K562 (cell line): ENCODE measurements at regions not wholly inside any gene's neighbourhood (a gene's known extent, or its start where the extent isn't known, plus 50 kb on each side); places are given as distances from the start of the nearest gene placed in this dataset.

Experiments used
- ETV6 ChIP-seq, 3 experiments: fragments of 150-350 bp in 1 of 3; sonication (generic) in 1 of 3; formaldehyde crosslinking in 1 of 3; IDR thresholded peaks; 2 replicates each; pipeline versions ENCODE4 v1.6.1 to v1.8.0; 2014 to 2022; ENCODE audit warnings: borderline replicate concordance in 2 of 3, low read depth in 2 of 3, antibody characterized with exemption in 1 of 3, low read length in 1 of 3, mild to moderate bottlenecking in 1 of 3, missing genetic modification reagents in 1 of 3
- KLF10 ChIP-seq: fragments of 250-450 bp; sonication (Bioruptor Pico); IDR thresholded peaks from 2 replicates; pipeline ENCODE4 v1.6.1; 2021; ENCODE audit warnings: matching md5 sums
- KLF6 ChIP-seq: fragments of 250-450 bp; sonication (Bioruptor Pico); IDR thresholded peaks from 2 replicates; pipeline ENCODE4 v1.4.0; 2020; ENCODE audit warnings: mild to moderate bottlenecking, moderate library complexity, borderline replicate concordance
- MIER1 ChIP-seq: fragments of 450-650 bp; IDR thresholded peaks from 2 replicates; pipeline ENCODE4 v1.6.1; 2016; ENCODE audit warnings: antibody characterized with exemption, mild to moderate bottlenecking, low read depth
- NCOR1 ChIP-seq: fragments of 450-650 bp; IDR thresholded peaks from 2 replicates; pipeline ENCODE4 v1.6.1; 2016; ENCODE audit warnings: mild to moderate bottlenecking, moderate library complexity
- RCOR1 ChIP-seq, 2 experiments: IDR thresholded peaks; 2 replicates each; pipeline ENCODE4 v1.6.1; 2012; ENCODE audit warnings: low read depth in 2 of 2, low read length in 2 of 2, borderline replicate concordance in 1 of 2, improper control_type of control experiment in 1 of 2
- ZFP1 ChIP-seq: fragments of 450-650 bp; formaldehyde crosslinking; IDR thresholded peaks from 2 replicates; pipeline ENCODE4 v1.4.0; 2020; ENCODE audit warnings: mild to moderate bottlenecking, mixed read lengths
- ZNF274 ChIP-seq: IDR thresholded peaks from 2 replicates; pipeline ENCODE4 v1.6.1; 2011; ENCODE audit warnings: low read depth, mild to moderate bottlenecking, low read length, moderate library complexity, borderline replicate concordance
- TF ChIP-seq, protein P1 (sequence below): sonication (generic); formaldehyde crosslinking; IDR thresholded peaks from 2 replicates; pipeline ENCODE4 v1.8.0; 2022; ENCODE audit warnings: mild to moderate bottlenecking, missing genetic modification reagents, borderline replicate concordance

DNA sequence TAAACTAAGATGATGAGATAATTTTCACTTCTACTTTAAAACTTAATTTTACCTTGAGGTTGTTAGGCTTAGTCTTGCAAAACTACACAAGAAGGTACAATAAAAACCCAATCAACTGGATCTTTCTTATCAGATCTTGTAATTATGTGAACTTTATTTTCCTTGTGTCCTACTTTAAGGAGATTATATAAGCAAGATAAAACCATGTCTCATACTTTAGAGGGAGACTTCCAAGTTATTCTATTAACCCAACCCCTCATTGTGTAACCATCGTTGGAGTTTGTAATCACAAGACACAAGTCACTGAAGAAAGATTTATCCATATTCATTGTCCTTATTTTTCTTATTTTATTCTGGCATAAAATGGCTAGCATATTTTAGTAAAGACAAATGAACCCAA, 165.6 kb downstream of the SERPINI1 start:
- TF ChIP-seq RCOR1 (IDR thresholded peaks at IDR 0.05; ENCODE audit: borderline replicate concordance in 1 of 2, low read depth in 2 of 2, low read length in 2 of 2) (no peak), ZFP1 (CRISPR knock-in tag) (no peak), KLF6 (CRISPR knock-in tag) (no peak), KLF10 (CRISPR knock-in tag) (no peak), NCOR1 (no peak), MIER1 (no peak), ZNF274 (no peak), ETV6 (IDR thresholded peaks at IDR 0.05; ENCODE audit: borderline replicate concordance in 1 of 2, low read depth in 2 of 2, low read length in 1 of 2) (no peak), ETV6 (CRISPR knock-in tag; IDR thresholded peaks at IDR 0.05; ENCODE audit: borderline replicate concordance) (no peak)
- TF ChIP-seq, protein P1, sequence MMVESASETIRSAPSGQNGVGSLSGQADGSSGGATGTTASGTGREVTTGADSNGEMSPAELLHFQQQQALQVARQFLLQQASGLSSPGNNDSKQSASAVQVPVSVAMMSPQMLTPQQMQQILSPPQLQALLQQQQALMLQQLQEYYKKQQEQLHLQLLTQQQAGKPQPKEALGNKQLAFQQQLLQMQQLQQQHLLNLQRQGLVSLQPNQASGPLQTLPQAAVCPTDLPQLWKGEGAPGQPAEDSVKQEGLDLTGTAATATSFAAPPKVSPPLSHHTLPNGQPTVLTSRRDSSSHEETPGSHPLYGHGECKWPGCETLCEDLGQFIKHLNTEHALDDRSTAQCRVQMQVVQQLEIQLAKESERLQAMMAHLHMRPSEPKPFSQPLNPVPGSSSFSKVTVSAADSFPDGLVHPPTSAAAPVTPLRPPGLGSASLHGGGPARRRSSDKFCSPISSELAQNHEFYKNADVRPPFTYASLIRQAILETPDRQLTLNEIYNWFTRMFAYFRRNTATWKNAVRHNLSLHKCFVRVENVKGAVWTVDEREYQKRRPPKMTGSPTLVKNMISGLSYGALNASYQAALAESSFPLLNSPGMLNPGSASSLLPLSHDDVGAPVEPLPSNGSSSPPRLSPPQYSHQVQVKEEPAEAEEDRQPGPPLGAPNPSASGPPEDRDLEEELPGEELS (CRISPR knock-in tag) = no peak
